Ovary (tissue), 3 donors: ENCODE measurements at regions not wholly inside any gene's neighbourhood (a gene's known extent, or its start where the extent isn't known, plus 50 kb on each side); places are given as distances from the start of the nearest gene placed in this dataset.

ENCODE experiments used
- POLR2A ChIP-seq: fragments of 450-650 bp; IDR thresholded peaks from one replicate; pipeline ENCODE4 v1.6.1; 2017; ENCODE audit warnings: antibody characterized with exemption, mild to moderate bottlenecking, moderate library complexity
- TF ChIP-seq, protein P1 (sequence below), 3 donors: fragments of 450-650 bp in 2 of 3; fragments of 200-600 bp in 1 of 3; IDR thresholded peaks; one replicate each; pipeline versions ENCODE4 v1.5.1 to v1.8.0; 2016 to 2022; ENCODE audit warnings: antibody characterized with exemption in 3 of 3, mild to moderate bottlenecking in 1 of 3
- donor health status: DM: no; HTN: no; CAD: no.

GRCh38 chrX:150158554-150159332, 204.4 kb upstream of the MAMLD1 start:
- TF ChIP-seq, protein P1, sequence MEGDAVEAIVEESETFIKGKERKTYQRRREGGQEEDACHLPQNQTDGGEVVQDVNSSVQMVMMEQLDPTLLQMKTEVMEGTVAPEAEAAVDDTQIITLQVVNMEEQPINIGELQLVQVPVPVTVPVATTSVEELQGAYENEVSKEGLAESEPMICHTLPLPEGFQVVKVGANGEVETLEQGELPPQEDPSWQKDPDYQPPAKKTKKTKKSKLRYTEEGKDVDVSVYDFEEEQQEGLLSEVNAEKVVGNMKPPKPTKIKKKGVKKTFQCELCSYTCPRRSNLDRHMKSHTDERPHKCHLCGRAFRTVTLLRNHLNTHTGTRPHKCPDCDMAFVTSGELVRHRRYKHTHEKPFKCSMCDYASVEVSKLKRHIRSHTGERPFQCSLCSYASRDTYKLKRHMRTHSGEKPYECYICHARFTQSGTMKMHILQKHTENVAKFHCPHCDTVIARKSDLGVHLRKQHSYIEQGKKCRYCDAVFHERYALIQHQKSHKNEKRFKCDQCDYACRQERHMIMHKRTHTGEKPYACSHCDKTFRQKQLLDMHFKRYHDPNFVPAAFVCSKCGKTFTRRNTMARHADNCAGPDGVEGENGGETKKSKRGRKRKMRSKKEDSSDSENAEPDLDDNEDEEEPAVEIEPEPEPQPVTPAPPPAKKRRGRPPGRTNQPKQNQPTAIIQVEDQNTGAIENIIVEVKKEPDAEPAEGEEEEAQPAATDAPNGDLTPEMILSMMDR (IDR thresholded peaks at IDR 0.05): no peak
- no peak for TF ChIP-seq POLR2A
